NCI-H2107 (cell line): ENCODE measurements at regions not wholly inside any gene's neighbourhood (a gene's known extent, or its start where the extent isn't known, plus 50 kb on each side); places are given as distances from the start of the nearest gene placed in this dataset.
"Not testable (repeated sequence)": the region's sequence is repeated elsewhere in the genome, so short reads cannot be mapped to it uniquely, and the experiment has no call there.

Experiments used
- DNase-seq: peaks from one replicate; lab custom pipeline; 2025; lab: John Stamatoyannopoulos, UW

GRCh38 chr5:126052120-126052519 lies 371.1 kb upstream of the GRAMD2B start:
- DNase-seq: no peak

GRCh38 chr5:126052791-126053190 lies 370.4 kb upstream of the GRAMD2B start:
- no peak for DNase-seq

- no peak for DNase-seq
Measured at GRCh38 chr5:126053630-126054029, 369.6 kb upstream of the GRAMD2B start.

- DNase-seq: no peak
Measured at GRCh38 chr5:126054577-126055347, 368.4 kb upstream of the GRAMD2B start.

GRCh38 chr5:126055348-126055729 lies 367.9 kb upstream of the GRAMD2B start:
- DNase-seq: no peak

- DNase-seq: no peak
Measured at GRCh38 chr5:126056352-126056751, 366.9 kb upstream of the GRAMD2B start.

- no peak for DNase-seq
Measured at GRCh38 chr5:126056851-126057622, 366.2 kb upstream of the GRAMD2B start.

GRCh38 chr5:126058392-126058791 lies 364.8 kb upstream of the GRAMD2B start:
- DNase-seq: not testable (repeated sequence)

GRCh38 chr5:126062398-126063221 lies 360.6 kb upstream of the GRAMD2B start:
- no peak for DNase-seq

- DNase-seq: no peak
Measured at GRCh38 chr5:126065061-126065460, 358.1 kb upstream of the GRAMD2B start.

GRCh38 chr5:126066836-126067235 lies 356.4 kb upstream of the GRAMD2B start:
- DNase-seq: no peak

- no peak for DNase-seq
Measured at GRCh38 chr5:126067404-126067803, 355.8 kb upstream of the GRAMD2B start.

- no peak for DNase-seq
Measured at GRCh38 chr5:126069329-126069728, 353.9 kb upstream of the GRAMD2B start.

- DNase-seq: no peak
Measured at GRCh38 chr5:126070481-126070880, 352.7 kb upstream of the GRAMD2B start.

- no peak for DNase-seq
Measured at GRCh38 chr5:126074538-126074937, 348.7 kb upstream of the GRAMD2B start.

- DNase-seq: no peak
Measured at GRCh38 chr5:126079266-126079665, 343.9 kb upstream of the GRAMD2B start.

GRCh38 chr5:126081209-126081608 lies 342.0 kb upstream of the GRAMD2B start:
- no peak for DNase-seq

GRCh38 chr5:126093041-126093440 lies 330.2 kb upstream of the GRAMD2B start:
- DNase-seq: no peak

- no peak for DNase-seq
Measured at GRCh38 chr5:126093718-126094117, 329.5 kb upstream of the GRAMD2B start.

GRCh38 chr5:126094991-126095390 lies 328.2 kb upstream of the GRAMD2B start:
- no peak for DNase-seq

GRCh38 chr5:126096442-126097006 lies 326.7 kb upstream of the GRAMD2B start:
- DNase-seq: no peak

- DNase-seq: no peak
Measured at GRCh38 chr5:126097876-126098275, 325.3 kb upstream of the GRAMD2B start.
